CD4-positive, alpha-beta T cell treated with Interleukin-6 at 100 ng/mL for 8 hours (primary cell): ENCODE measurements at regions not wholly inside any gene's neighbourhood (a gene's known extent, or its start where the extent isn't known, plus 50 kb on each side); places are given as distances from the start of the nearest gene placed in this dataset.

Source experiments
- DNase-seq: peaks from one replicate; pipeline ENCODE4 v3.0.0-alpha.2; 2020; ENCODE audit warnings: mixed read lengths, low spot score

- no peak for DNase-seq
Observed at GRCh38 chr3:7793786-7794185, 707.8 kb upstream of the LMCD1 start.

- DNase-seq = no peak
Observed at GRCh38 chr3:7798276-7798675, 703.3 kb upstream of the LMCD1 start.

- DNase-seq = no peak
Observed at GRCh38 chr3:7800006-7800780, 701.4 kb upstream of the LMCD1 start.

- DNase-seq = no peak
Observed at GRCh38 chr3:7812490-7812889, 689.1 kb upstream of the LMCD1 start.

DNA sequence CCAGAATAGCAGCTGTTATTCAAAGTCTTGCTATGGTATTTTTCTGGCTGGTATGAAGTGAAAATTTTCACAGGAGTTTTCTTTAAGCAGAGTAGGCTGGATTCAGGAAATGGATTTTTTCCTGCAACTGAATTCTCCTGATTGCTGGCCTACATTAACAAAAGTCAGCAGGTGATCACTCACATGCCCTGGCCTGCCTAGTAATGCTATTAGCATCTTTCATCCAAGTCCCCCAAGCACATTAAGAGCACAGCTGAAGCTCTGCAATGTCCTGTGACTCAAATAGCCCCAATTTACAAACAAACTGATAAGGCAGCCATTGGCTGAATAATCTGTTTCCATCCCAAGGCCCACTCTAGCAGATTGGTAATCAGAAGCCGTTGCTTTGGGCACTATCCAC, 688.3 kb upstream of the LMCD1 start:
- DNase-seq = no peak

- DNase-seq = no peak
Observed at GRCh38 chr3:7817239-7817638, 684.4 kb upstream of the LMCD1 start.

- DNase-seq = no peak
Observed at GRCh38 chr3:7820969-7821368, 680.7 kb upstream of the LMCD1 start.

DNA sequence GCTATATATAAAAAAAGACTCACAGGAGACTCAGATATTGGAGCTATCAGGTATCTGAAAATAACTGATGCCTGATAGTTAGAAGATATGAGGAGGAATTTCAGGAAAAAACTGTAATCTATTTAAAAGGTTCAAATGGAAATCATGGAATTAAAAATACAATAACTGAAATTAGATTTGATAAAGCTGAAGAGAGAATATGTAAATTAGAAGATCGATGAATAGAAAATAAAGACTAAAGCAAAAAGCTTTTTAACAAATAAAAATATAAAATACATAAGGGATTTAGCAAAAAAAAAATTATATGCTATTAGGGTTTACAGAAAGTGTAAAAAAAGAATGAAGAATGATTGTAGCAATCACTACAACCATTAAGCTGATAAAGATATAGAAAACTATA, 679.8 kb upstream of the LMCD1 start:
- no peak for DNase-seq

DNA sequence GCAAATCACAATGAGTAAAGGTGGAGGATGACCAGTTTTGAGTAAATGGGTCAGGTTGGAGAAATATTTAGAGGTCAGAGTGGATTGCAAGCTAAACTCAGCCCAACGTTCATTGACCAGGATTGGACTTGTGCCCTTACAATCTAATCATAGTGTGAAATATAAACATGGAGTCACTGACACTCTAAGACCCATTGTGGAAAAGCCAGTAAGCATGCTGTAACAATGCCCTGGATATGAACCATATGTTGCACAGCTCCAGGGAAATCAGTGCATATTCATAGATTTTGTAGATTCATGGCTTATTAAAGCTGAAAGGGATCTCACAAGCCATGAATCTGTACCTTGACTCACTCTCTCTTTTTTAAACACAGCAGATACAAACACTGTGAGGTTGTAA, 660.2 kb upstream of the LMCD1 start:
- no peak for DNase-seq

DNA sequence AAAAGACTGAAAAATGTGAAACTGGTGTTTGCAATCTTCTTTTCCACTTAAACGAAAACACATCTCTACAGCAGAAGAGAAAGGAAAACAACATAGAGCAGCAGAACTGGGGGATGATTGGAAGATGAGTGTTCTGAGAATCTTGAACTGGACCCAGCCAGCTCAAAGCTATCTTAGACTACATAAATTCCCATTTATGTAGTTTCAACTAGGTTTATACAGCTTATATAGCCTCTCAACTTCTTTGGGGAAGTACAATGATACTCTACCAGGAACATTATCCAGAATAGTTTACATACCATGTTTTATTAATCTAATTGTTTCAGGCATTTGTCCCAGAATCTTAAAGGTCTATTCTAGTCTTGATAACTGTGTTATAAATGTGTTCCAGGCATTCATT, 658.2 kb upstream of the LMCD1 start:
- no peak for DNase-seq

GRCh38 chr3:7847021-7847420, 654.6 kb upstream of the LMCD1 start:
- no peak for DNase-seq

GRCh38 chr3:7847521-7847920, 654.1 kb upstream of the LMCD1 start:
- no peak for DNase-seq

DNA sequence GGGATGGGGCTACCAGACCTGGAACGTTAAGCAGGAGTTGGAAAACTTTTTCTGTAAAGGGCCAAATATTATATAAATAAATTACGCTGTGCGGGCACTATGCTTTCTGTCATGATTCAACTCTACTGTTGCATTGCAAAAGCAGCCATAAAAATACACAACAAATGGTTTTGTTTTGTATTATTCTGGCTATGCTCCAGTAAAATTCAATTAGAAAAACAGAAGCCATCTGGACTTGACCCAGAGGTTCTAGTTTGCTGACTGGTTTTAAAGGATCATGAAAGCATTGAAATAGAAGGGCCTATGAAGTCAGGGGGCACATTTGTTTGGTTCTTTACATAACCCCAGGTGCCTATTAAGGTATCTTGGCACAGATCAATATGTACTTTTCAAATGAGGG, 647.4 kb upstream of the LMCD1 start:
- DNase-seq = no peak

DNA sequence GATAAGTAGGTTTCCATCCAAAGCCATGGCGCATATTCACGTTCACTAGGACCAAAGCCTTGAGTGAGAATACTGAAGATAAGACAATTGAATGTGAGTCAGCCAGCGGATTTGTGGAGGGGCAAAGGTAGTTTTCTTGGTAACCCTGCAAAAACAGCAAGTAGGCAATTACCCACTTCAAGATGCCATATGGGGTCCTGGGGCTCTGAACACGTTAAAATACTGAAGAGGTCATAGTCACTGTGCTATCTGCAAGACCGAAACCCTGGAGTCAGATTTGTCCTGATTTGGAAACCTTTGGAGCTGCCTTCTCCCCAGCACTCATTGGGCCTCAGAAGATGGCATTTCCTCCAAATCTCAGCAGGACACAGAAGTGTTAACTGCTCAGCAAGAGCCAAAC, 646.9 kb upstream of the LMCD1 start:
- DNase-seq = no peak

- DNase-seq = no peak
Observed at GRCh38 chr3:7865611-7866010, 636.0 kb upstream of the LMCD1 start.

GRCh38 chr3:7867587-7867986, 634.0 kb upstream of the LMCD1 start:
- no peak for DNase-seq

- DNase-seq = no peak
Observed at GRCh38 chr3:7871003-7871560, 630.5 kb upstream of the LMCD1 start.

- no peak for DNase-seq
Observed at GRCh38 chr3:7874116-7874515, 627.5 kb upstream of the LMCD1 start.

DNA sequence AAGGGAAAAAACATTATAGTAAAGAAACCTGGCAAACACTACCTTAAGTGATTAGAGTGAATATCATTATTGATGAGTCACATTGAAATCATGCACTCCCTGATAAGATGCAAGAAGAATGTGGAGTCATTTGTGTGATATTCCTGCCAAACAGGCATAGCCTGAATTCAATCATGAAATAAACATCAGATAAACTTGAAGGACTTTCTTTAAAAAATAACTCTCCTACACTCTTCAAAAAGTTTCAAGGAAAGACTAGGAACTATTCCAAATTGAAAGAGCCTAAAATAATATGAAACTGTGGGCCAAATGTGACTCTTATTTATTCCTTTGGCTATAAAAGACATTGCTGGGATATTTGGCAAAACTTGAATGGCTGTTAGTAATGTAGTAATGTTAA, 625.7 kb upstream of the LMCD1 start:
- DNase-seq = no peak

- peak; percentile 80 for DNase-seq
Observed at GRCh38 chr3:7876741-7877297, 624.8 kb upstream of the LMCD1 start.

- no peak for DNase-seq
Observed at GRCh38 chr3:7877312-7877711, 624.3 kb upstream of the LMCD1 start.

- DNase-seq = no peak
Observed at GRCh38 chr3:7879572-7879971, 622.1 kb upstream of the LMCD1 start.

- DNase-seq = no peak
Observed at GRCh38 chr3:7881946-7882345, 619.7 kb upstream of the LMCD1 start.

GRCh38 chr3:7897655-7898054, 604.0 kb upstream of the LMCD1 start:
- DNase-seq = no peak
